ENCODE measurements at regions not wholly inside any gene's neighbourhood (a gene's known extent, or its start where the extent isn't known, plus 50 kb on each side); places are given as distances from the start of the nearest gene placed in this dataset.
"Not testable (repeated sequence)": the region's sequence is repeated elsewhere in the genome, so short reads cannot be mapped to it uniquely, and the experiment has no call there.

- Histone ChIP-seq H3K27ac (ENCODE audit: low read depth, low read length) (no peak overlapping the region), H3K36me3 (ENCODE audit: insufficient read depth, low read length) (no peaks in the 10 kb centered on the region), H3K9ac (ENCODE audit: low read length) (no peak overlapping the region), H3K9me3 (ENCODE audit: low read length) (no peaks in the 10 kb centered on the region), H3K4me3 (ENCODE audit: low read depth in 1 of 2, low read length in 2 of 2) (no peak overlapping the region), H3K27me3 (ENCODE audit: control insufficient read depth in 1 of 2, insufficient read depth in 2 of 2, low read length in 2 of 2) (no peaks in the 10 kb centered on the region), H3K4me1 (ENCODE audit: insufficient read depth, low read length) (peaks cover under 1% of the 10 kb centered on the region)
Measured at GRCh38 chr15:62250186-62250585, 85.1 kb upstream of the C2CD4B start.

DNA sequence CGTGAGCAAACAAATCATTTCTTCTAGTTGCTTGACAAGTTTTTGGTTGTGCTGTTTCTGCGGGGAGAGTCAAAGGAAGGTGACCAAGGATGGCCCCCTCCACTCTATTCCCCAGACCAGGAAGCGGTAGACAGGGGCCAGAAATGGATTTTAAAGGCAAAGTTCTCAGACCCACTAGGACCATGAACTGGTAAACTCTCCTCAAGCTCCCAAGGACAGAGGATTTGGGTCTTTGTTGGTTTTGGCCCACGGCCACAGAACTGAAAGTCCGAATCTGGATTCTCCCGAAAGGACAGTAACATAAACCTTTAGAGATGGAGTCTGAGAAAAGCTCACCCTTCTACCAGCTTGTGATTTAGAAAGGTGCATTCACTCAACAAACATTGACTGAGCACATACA lies 85.9 kb upstream of the C2CD4B start:
- no peak overlapping the region for H3K4me3 ChIP-seq (ENCODE audit: low read depth in 1 of 2, low read length in 2 of 2)
- H3K27me3 ChIP-seq (ENCODE audit: control insufficient read depth in 1 of 2, insufficient read depth in 2 of 2, low read length in 2 of 2), result no peaks in the 10 kb centered on the region

DNA sequence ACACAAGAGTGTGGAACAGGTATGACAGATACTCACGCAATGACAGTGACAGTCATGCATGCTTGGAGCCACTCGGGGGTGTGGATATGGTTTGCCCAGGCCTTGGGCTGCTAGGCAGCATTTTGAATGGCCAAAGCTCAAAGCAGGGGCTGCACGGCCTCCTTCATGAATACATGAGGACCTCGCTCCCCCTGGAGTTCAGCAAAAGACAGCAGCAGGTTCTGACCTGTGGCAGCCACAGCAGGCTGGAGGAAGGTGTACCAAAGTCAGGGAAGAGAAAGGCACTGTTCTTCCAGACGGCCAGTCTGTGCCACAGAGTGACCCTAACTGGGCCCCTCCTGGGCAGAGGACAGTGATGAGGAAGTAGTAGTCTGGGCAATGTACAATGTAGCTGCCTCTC lies 88.2 kb upstream of the C2CD4B start:
- no peak overlapping the region for H3K4me3 ChIP-seq (ENCODE audit: low read depth in 1 of 2, low read length in 2 of 2)
- H3K27ac ChIP-seq (ENCODE audit: low read depth, low read length), result no peak overlapping the region
- H3K27me3 ChIP-seq (ENCODE audit: control insufficient read depth in 1 of 2, insufficient read depth in 2 of 2, low read length in 2 of 2), result no peaks in the 10 kb centered on the region
- H3K4me1 ChIP-seq (ENCODE audit: insufficient read depth, low read length), result peaks cover 18% of the 10 kb centered on the region
- H3K9me3 ChIP-seq (ENCODE audit: low read length), result no peaks in the 10 kb centered on the region
- H3K36me3 ChIP-seq (ENCODE audit: insufficient read depth, low read length), result no peaks in the 10 kb centered on the region
- no peak overlapping the region for H3K9ac ChIP-seq (ENCODE audit: low read length)

More for the DNA sequence above, 85.9 kb upstream of the C2CD4B start:
- Histone ChIP-seq H3K9ac (ENCODE audit: low read length) (no peak overlapping the region), H3K27ac (ENCODE audit: low read depth, low read length) (no peak overlapping the region), H3K36me3 (ENCODE audit: insufficient read depth, low read length) (no peaks in the 10 kb centered on the region), H3K9me3 (ENCODE audit: low read length) (no peaks in the 10 kb centered on the region), H3K4me1 (ENCODE audit: insufficient read depth, low read length) (peaks cover 8% of the 10 kb centered on the region)

DNA sequence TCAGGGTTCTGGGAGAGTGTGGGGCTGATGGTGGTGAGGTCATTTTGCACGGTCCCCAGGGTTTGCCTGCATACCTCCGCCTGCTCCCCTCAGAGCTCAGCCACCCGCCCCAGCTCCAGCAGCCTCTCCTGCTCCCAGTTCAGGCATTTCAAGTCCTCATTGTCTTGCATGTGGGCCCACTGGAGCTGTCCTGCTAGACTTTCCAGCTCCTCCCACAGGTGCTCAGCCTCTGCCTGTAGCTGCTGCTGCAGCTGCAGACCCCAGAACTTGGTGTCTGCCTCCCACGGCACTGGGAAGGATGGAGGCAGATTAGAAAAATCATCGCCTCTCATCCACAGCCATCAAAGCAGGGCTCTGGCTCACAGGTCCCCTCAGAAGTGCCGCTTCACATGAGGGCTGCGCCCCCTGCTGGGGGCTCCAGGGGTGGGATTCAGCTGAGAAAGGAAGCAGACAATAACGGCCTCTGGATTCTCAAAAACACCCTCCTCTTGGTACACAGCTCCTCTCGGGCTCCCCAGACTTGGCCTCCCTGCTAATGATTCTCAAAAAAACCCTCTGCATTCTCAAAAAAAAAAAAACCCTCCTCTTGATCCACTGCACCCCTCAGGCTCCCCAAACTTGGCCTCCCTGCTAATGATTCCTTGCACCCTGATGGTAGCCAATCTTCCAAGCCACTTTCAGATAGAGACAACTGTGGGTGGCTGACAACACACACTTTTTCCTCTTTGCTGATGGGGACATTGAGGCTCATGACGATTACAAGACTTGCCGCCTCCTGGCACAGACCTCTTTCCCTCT lies 89.3 kb upstream of the C2CD4B start:
- H3K9ac ChIP-seq (ENCODE audit: low read length), result no peak overlapping the region
- H3K27ac ChIP-seq (ENCODE audit: low read depth, low read length), result no peak overlapping the region
- no peaks in the 10 kb centered on the region for H3K9me3 ChIP-seq (ENCODE audit: low read length)
- no peaks in the 10 kb centered on the region for H3K36me3 ChIP-seq (ENCODE audit: insufficient read depth, low read length)
- no peak overlapping the region for H3K4me3 ChIP-seq (ENCODE audit: low read depth in 1 of 2, low read length in 2 of 2)
- peaks cover 24% of the 10 kb centered on the region for H3K4me1 ChIP-seq (ENCODE audit: insufficient read depth, low read length)
- H3K27me3 ChIP-seq (ENCODE audit: control insufficient read depth in 1 of 2, insufficient read depth in 2 of 2, low read length in 2 of 2), result no peaks in the 10 kb centered on the region

GRCh38 chr15:62256430-62256829 lies 91.3 kb upstream of the C2CD4B start:
- H3K4me1 ChIP-seq (ENCODE audit: insufficient read depth, low read length), result peaks cover 32% of the 10 kb centered on the region
- H3K36me3 ChIP-seq (ENCODE audit: insufficient read depth, low read length); H3K4me3 ChIP-seq (ENCODE audit: low read depth in 1 of 2, low read length in 2 of 2); H3K9me3 ChIP-seq (ENCODE audit: low read length); H3K9ac ChIP-seq (ENCODE audit: low read length); H3K27me3 ChIP-seq (ENCODE audit: control insufficient read depth in 1 of 2, insufficient read depth in 2 of 2, low read length in 2 of 2); H3K27ac ChIP-seq (ENCODE audit: low read depth, low read length): not testable (repeated sequence)

DNA sequence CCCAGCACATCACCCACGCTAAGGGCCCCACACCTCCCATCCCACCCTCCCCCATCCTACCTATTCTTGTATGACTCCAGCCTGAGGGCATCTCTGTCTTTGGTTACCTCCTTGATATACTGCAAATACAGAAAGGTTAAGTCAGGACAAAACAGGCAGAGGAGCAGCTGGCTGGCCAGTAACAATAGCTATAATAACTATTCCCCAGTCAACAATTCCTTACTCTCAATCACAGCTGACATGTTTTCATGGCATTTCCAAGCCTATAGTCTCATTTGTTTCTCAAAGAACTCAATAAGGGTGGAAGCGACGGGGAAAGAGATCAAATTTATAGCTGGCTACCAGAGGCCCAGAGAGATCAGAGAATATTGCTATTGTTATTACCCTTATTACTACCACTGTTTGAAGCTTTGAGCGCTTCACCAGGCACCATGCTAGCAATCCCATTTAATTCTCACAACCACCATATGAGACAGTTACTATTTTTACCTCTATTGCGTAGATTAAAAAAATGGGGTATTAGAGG lies 93.0 kb upstream of the C2CD4B start:
- H3K4me1 ChIP-seq (ENCODE audit: insufficient read depth, low read length), result peaks cover 32% of the 10 kb centered on the region
- peaks cover 12% of the 10 kb centered on the region for H3K9me3 ChIP-seq (ENCODE audit: low read length)
- H3K27ac ChIP-seq (ENCODE audit: low read depth, low read length), result no peak overlapping the region
- no peaks in the 10 kb centered on the region for H3K36me3 ChIP-seq (ENCODE audit: insufficient read depth, low read length)
- no peaks in the 10 kb centered on the region for H3K27me3 ChIP-seq (ENCODE audit: control insufficient read depth in 1 of 2, insufficient read depth in 2 of 2, low read length in 2 of 2)
- H3K9ac ChIP-seq (ENCODE audit: low read length), result no peak overlapping the region
- H3K4me3 ChIP-seq (ENCODE audit: low read depth in 1 of 2, low read length in 2 of 2), result no peak overlapping the region

- peaks cover 22% of the 10 kb centered on the region for H3K4me1 ChIP-seq (ENCODE audit: insufficient read depth, low read length)
- no peaks in the 10 kb centered on the region for H3K36me3 ChIP-seq (ENCODE audit: insufficient read depth, low read length)
- H3K27me3 ChIP-seq (ENCODE audit: control insufficient read depth in 1 of 2, insufficient read depth in 2 of 2, low read length in 2 of 2), result no peaks in the 10 kb centered on the region
- H3K27ac ChIP-seq (ENCODE audit: low read depth, low read length), result no peak overlapping the region
- peak overlapping the region in 1 of 2 donors; percentile 36 for H3K4me3 ChIP-seq (ENCODE audit: low read depth in 1 of 2, low read length in 2 of 2)
- H3K9ac ChIP-seq (ENCODE audit: low read length), result no peak overlapping the region
- H3K9me3 ChIP-seq (ENCODE audit: low read length), result peaks cover 20% of the 10 kb centered on the region
Measured at GRCh38 chr15:62262305-62262941, 97.3 kb upstream of the C2CD4B start.

DNA sequence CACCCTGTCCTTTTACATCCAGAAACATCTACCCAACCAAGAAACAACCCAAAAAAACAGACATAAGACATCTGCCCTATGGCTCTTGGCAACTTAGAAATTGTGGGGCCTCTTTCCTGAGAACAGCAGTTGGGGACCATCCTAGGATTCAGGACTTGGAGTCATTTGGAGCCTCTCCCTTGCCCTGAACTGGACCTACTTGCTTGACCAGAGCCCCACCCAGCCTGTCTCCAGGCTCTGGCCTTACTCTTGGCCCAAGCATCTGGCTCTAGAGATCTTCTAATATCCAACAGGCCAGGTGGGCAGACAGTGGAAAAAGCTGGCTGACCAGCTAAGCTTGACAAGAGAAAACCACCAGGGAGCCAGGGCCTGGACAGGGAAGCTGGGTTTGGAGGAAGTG lies 99.1 kb upstream of the C2CD4B start:
- Histone ChIP-seq H3K4me3 (ENCODE audit: low read depth in 1 of 2, low read length in 2 of 2) (no peak overlapping the region), H3K36me3 (ENCODE audit: insufficient read depth, low read length) (no peaks in the 10 kb centered on the region), H3K27me3 (ENCODE audit: control insufficient read depth in 1 of 2, insufficient read depth in 2 of 2, low read length in 2 of 2) (no peaks in the 10 kb centered on the region), H3K9me3 (ENCODE audit: low read length) (peaks cover 20% of the 10 kb centered on the region), H3K4me1 (ENCODE audit: insufficient read depth, low read length) (peaks cover 9% of the 10 kb centered on the region), H3K27ac (ENCODE audit: low read depth, low read length) (no peak overlapping the region), H3K9ac (ENCODE audit: low read length) (no peak overlapping the region)

DNA sequence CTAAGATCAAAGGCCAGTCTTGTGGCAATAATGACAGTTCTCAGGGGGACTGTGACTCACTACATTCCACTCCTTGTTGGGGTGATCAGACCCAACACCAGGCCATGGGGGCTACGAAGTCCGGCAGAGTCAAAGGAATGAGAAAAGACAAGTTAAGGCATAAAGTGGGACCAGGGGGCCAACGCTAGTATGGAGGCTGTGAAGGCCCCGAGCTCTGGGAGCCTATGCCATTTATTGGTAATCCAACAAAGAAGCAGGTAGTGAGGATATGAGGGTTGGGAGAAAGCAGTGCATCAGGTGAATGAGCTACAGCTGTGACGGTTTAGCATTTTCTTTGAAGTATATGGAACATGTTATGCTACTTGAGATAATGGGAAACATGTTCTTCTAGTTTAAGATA lies 104.4 kb upstream of the C2CD4B start:
- no peaks in the 10 kb centered on the region for H3K36me3 ChIP-seq (ENCODE audit: insufficient read depth, low read length)
- H3K27me3 ChIP-seq (ENCODE audit: control insufficient read depth in 1 of 2, insufficient read depth in 2 of 2, low read length in 2 of 2), result no peaks in the 10 kb centered on the region
- peaks cover 7% of the 10 kb centered on the region for H3K4me1 ChIP-seq (ENCODE audit: insufficient read depth, low read length)
- no peak overlapping the region for H3K27ac ChIP-seq (ENCODE audit: low read depth, low read length)
- no peak overlapping the region for H3K9ac ChIP-seq (ENCODE audit: low read length)
- H3K9me3 ChIP-seq (ENCODE audit: low read length), result peaks cover 7% of the 10 kb centered on the region
- peak overlapping the region in 1 of 2 donors; percentile 23 for H3K4me3 ChIP-seq (ENCODE audit: low read depth in 1 of 2, low read length in 2 of 2)

GRCh38 chr15:62270216-62270921 lies 105.3 kb upstream of the C2CD4B start:
- Histone ChIP-seq H3K36me3 (ENCODE audit: insufficient read depth, low read length) (no peaks in the 10 kb centered on the region), H3K4me1 (ENCODE audit: insufficient read depth, low read length) (peaks cover 7% of the 10 kb centered on the region), H3K9ac (ENCODE audit: low read length) (no peak overlapping the region), H3K9me3 (ENCODE audit: low read length) (peaks cover 7% of the 10 kb centered on the region), H3K27ac (ENCODE audit: low read depth, low read length) (no peak overlapping the region), H3K4me3 (ENCODE audit: low read depth in 1 of 2, low read length in 2 of 2) (peak overlapping the region in 1 of 2 donors; percentile 23), H3K27me3 (ENCODE audit: control insufficient read depth in 1 of 2, insufficient read depth in 2 of 2, low read length in 2 of 2) (no peaks in the 10 kb centered on the region)

GRCh38 chr15:62272290-62272689 lies 107.2 kb upstream of the C2CD4B start:
- no peaks in the 10 kb centered on the region for H3K27me3 ChIP-seq (ENCODE audit: control insufficient read depth in 1 of 2, insufficient read depth in 2 of 2, low read length in 2 of 2)
- H3K4me1 ChIP-seq (ENCODE audit: insufficient read depth, low read length), result peaks cover 7% of the 10 kb centered on the region
- no peak overlapping the region for H3K27ac ChIP-seq (ENCODE audit: low read depth, low read length)
- no peaks in the 10 kb centered on the region for H3K36me3 ChIP-seq (ENCODE audit: insufficient read depth, low read length)
- no peak overlapping the region for H3K9ac ChIP-seq (ENCODE audit: low read length)
- H3K9me3 ChIP-seq (ENCODE audit: low read length), result peaks cover 7% of the 10 kb centered on the region
- H3K4me3 ChIP-seq (ENCODE audit: low read depth in 1 of 2, low read length in 2 of 2), result no peak overlapping the region
